H1 (cell line): ENCODE measurements at regions not wholly inside any gene's neighbourhood (a gene's known extent, or its start where the extent isn't known, plus 50 kb on each side); places are given as distances from the start of the nearest gene placed in this dataset.

ENCODE experiments used
- CTCF ChIA-PET: fragments of 300-600 bp; sonication (Branson Sonifier 250); formaldehyde crosslinking; loops from one replicate; lab custom pipeline; 2021; ENCODE audit not compliant: partially characterized antibody; lab: Charles Lee
- POLR2A ChIA-PET: fragments of 300-600 bp; sonication (Branson Sonifier 250); formaldehyde crosslinking; loops from one replicate; lab custom pipeline; 2021; ENCODE audit warnings: inconsistent platforms; ENCODE audit not compliant: partially characterized antibody; lab: Charles Lee
- DNase-seq, 2 experiments: peaks; one replicate each; pipeline versions ENCODE4 v3.0.0 to v3.0.0-alpha.2; 2010 to 2022; ENCODE audit warnings: low spot score in 2 of 2, low read depth in 1 of 2, mixed read lengths in 1 of 2
- FAIRE-seq: peaks from 2 replicates; lab custom pipeline; 2011; peaks lifted over from hg19 to GRCh38; lab: Jason Lieb, UNC
- H2AFZ ChIP-seq: 2 replicates; pipeline ENCODE4 v1.8.1; 2012; ENCODE audit warnings: low read length, inconsistent platforms
- H2AK5ac ChIP-seq: 2 replicates; pipeline ENCODE4 v1.6.1; 2013; ENCODE audit warnings: low read depth, low read length
- H2BK120ac ChIP-seq: replicated peaks from 2 replicates; pipeline ENCODE3; 2013; ENCODE audit warnings: low read depth, low read length, inconsistent platforms
- H2BK12ac ChIP-seq: 2 replicates; pipeline ENCODE4 v1.6.1; 2013; ENCODE audit warnings: low read depth, low read length
- H2BK15ac ChIP-seq: 2 replicates; pipeline ENCODE4 v1.6.1; 2013; ENCODE audit warnings: low read length
- H2BK20ac ChIP-seq: 2 replicates; pipeline ENCODE4 v1.6.1; 2013; ENCODE audit warnings: low read length
- H2BK5ac ChIP-seq: 2 replicates; pipeline ENCODE4 v1.6.1; 2013; ENCODE audit warnings: low read depth, low read length
- H3K14ac ChIP-seq: 2 replicates; pipeline ENCODE4 v1.6.1; 2013; ENCODE audit warnings: inconsistent platforms; ENCODE audit not compliant: insufficient read length
- H3K18ac ChIP-seq: 2 replicates; pipeline ENCODE4 v1.6.1; 2013; ENCODE audit warnings: low read length; ENCODE audit errors: extremely low read depth
- H3K23ac ChIP-seq: 2 replicates; pipeline ENCODE4 v1.6.1; 2013; ENCODE audit warnings: inconsistent platforms; ENCODE audit not compliant: insufficient read length
- H3K23me2 ChIP-seq: 2 replicates; pipeline ENCODE4 v1.6.1; 2013; ENCODE audit warnings: low read depth, low read length
- H3K27ac ChIP-seq: 2 replicates; pipeline ENCODE4 v1.6.1; 2011; ENCODE audit warnings: low read depth, low read length, inconsistent platforms
- H3K27me3 ChIP-seq, 4 experiments: replicated peaks in 1 of 4; 1 replicate in 1 of 4; 2 replicates in 3 of 4; pipeline versions ENCODE4 v1.6.1 to v1.8.1; 2011 to 2013; ENCODE audit warnings: low read length in 3 of 4, mild to moderate bottlenecking in 3 of 4, inconsistent platforms in 2 of 4, mixed read lengths in 2 of 4, moderate library complexity in 1 of 4; ENCODE audit not compliant: control insufficient read depth in 3 of 4, insufficient read depth in 3 of 4; ENCODE audit errors: extremely low read depth in 1 of 4
- H3K36me3 ChIP-seq, 4 experiments: 2 replicates each; pipeline versions ENCODE4 v1.6.1 to v1.8.1; 2011 to 2013; ENCODE audit warnings: mild to moderate bottlenecking in 4 of 4, low read length in 3 of 4, moderate library complexity in 2 of 4, control low read depth in 1 of 4, inconsistent platforms in 1 of 4; ENCODE audit not compliant: insufficient read depth in 4 of 4, control insufficient read depth in 2 of 4
- H3K4ac ChIP-seq: replicated peaks from 2 replicates; pipeline ENCODE3; 2013; ENCODE audit warnings: low read length, low read depth, mixed read lengths, inconsistent platforms; ENCODE audit not compliant: insufficient read length
- H3K4me1 ChIP-seq, 4 experiments: replicated peaks in 1 of 4; 1 replicate in 1 of 4; 2 replicates in 3 of 4; pipeline versions ENCODE4 v1.6.1 to v1.8.1; 2011 to 2013; ENCODE audit warnings: low read length in 3 of 4, inconsistent platforms in 2 of 4, mixed read lengths in 1 of 4; ENCODE audit not compliant: insufficient read depth in 4 of 4, control insufficient read depth in 3 of 4
- H3K4me2 ChIP-seq, 2 experiments: 2 replicates each; pipeline versions ENCODE4 v1.6.1 to v1.8.1; 2011 to 2013; ENCODE audit warnings: low read depth in 2 of 2, low read length in 2 of 2, control low read depth in 1 of 2, inconsistent platforms in 1 of 2, mild to moderate bottlenecking in 1 of 2; ENCODE audit not compliant: insufficient read depth in 1 of 2
- H3K4me3 ChIP-seq, 4 experiments: fragments of 200-600, 300-600 bp in 1 of 4; sonication (generic), shearing (Covaris generic), sonication (Bioruptor Twin) in 1 of 4; 2 replicates each; pipeline versions ENCODE4 v1.5.1 to v1.8.1; 2011 to 2016; ENCODE audit warnings: low read length in 4 of 4, low read depth in 3 of 4, control low read depth in 2 of 4, inconsistent platforms in 2 of 4, mild to moderate bottlenecking in 2 of 4, mixed read lengths in 1 of 4, moderate library complexity in 1 of 4; ENCODE audit not compliant: insufficient read depth in 2 of 4; ENCODE audit errors: extremely low read depth in 1 of 4
- H3K56ac ChIP-seq: replicated peaks from 2 replicates; pipeline ENCODE3; 2013; ENCODE audit warnings: low read depth, mild to moderate bottlenecking, mixed read lengths, low read length, inconsistent platforms; ENCODE audit not compliant: insufficient read length
- H3K79me1 ChIP-seq: 2 replicates; pipeline ENCODE4 v1.6.1; 2013; ENCODE audit warnings: low read depth, low read length, control low read depth
- H3K79me2 ChIP-seq, 2 experiments: 2 replicates each; pipeline versions ENCODE4 v1.6.1 to v1.8.1; 2012 to 2013; ENCODE audit warnings: low read length in 2 of 2, mild to moderate bottlenecking in 2 of 2, inconsistent platforms in 1 of 2; ENCODE audit not compliant: insufficient read depth in 2 of 2, control insufficient read depth in 1 of 2
- H3K9ac ChIP-seq, 4 experiments: replicated peaks in 1 of 4; 1 replicate in 1 of 4; 2 replicates in 3 of 4; pipeline versions ENCODE4 v1.6.1 to v1.8.1; 2011 to 2013; ENCODE audit warnings: low read depth in 3 of 4, low read length in 3 of 4, control low read depth in 2 of 4, mild to moderate bottlenecking in 2 of 4, moderate library complexity in 2 of 4, inconsistent platforms in 1 of 4; ENCODE audit errors: extremely low read depth in 1 of 4
- H3K9me3 ChIP-seq, 2 experiments: 2 replicates each; pipeline versions ENCODE4 v1.6.1 to v1.8.1; 2012 to 2013; ENCODE audit warnings: mild to moderate bottlenecking in 2 of 2, moderate library complexity in 2 of 2, control low read depth in 1 of 2, inconsistent platforms in 1 of 2, low read depth in 1 of 2, low read length in 1 of 2, mixed read lengths in 1 of 2; ENCODE audit not compliant: insufficient read depth in 2 of 2
- H4K20me1 ChIP-seq, 2 experiments: replicated peaks in 1 of 2; 2 replicates each; pipeline versions ENCODE3 to v1.8.1; 2011 to 2013; ENCODE audit warnings: inconsistent platforms in 2 of 2, low read length in 2 of 2, mild to moderate bottlenecking in 1 of 2; ENCODE audit not compliant: insufficient read depth in 2 of 2, control insufficient read depth in 1 of 2
- H4K5ac ChIP-seq: 2 replicates; pipeline ENCODE4 v1.6.1; 2013; ENCODE audit warnings: low read length, low read depth, mixed read lengths, inconsistent platforms; ENCODE audit not compliant: insufficient read length
- H4K8ac ChIP-seq: 2 replicates; pipeline ENCODE4 v1.8.0; 2013; ENCODE audit warnings: mild to moderate bottlenecking, moderate library complexity, low read length, inconsistent platforms; ENCODE audit not compliant: insufficient read depth; ENCODE audit errors: extremely low read depth
- H4K91ac ChIP-seq: replicated peaks from 2 replicates; pipeline ENCODE3; 2013; ENCODE audit warnings: low read length, mixed read lengths, inconsistent platforms; ENCODE audit not compliant: insufficient read length
- BACH1 ChIP-seq: IDR thresholded peaks from 2 replicates; pipeline ENCODE4 v1.6.1; 2012; ENCODE audit warnings: low read length, improper control_type of control experiment
- BCL11A ChIP-seq, 2 experiments: IDR thresholded peaks; one replicate each; pipeline ENCODE4 v1.6.1; 2011; ENCODE audit warnings: low read depth in 2 of 2, low read length in 2 of 2, mild to moderate bottlenecking in 2 of 2
- CTBP2 ChIP-seq: IDR thresholded peaks from 2 replicates; pipeline ENCODE4 v1.7.0; 2011; ENCODE audit warnings: borderline replicate concordance, mild to moderate bottlenecking, moderate library complexity, mixed read lengths, low read length; ENCODE audit not compliant: insufficient read depth, insufficient read length
- EGR1 ChIP-seq: IDR thresholded peaks from 2 replicates; pipeline ENCODE4 v1.6.1; 2011; ENCODE audit warnings: low read depth, low read length, borderline replicate concordance
- GABPA ChIP-seq: IDR thresholded peaks from 2 replicates; pipeline ENCODE4 v1.6.1; 2011; ENCODE audit warnings: mild to moderate bottlenecking, low read length, moderate library complexity, borderline replicate concordance; ENCODE audit not compliant: insufficient read depth
- KDM1A ChIP-seq: fragments of 200-600, 300-600 bp; sonication (generic); IDR thresholded peaks from 2 replicates; pipeline ENCODE4 v1.7.1; 2016; ENCODE audit warnings: mild to moderate bottlenecking, low read length, borderline replicate concordance
- RBBP5 ChIP-seq: IDR thresholded peaks from 2 replicates; pipeline ENCODE4 v1.7.1; 2012; ENCODE audit warnings: low read depth, mild to moderate bottlenecking, inconsistent platforms, low read length, moderate library complexity, borderline replicate concordance
- RNF2 ChIP-seq: fragments of 200-900, 300-1000 bp; sonication (generic); IDR thresholded peaks from 2 replicates; pipeline ENCODE4 v1.7.1; 2016; ENCODE audit warnings: borderline replicate concordance, low read depth, mild to moderate bottlenecking, antibody characterized with exemption, low read length; ENCODE audit not compliant: poor library complexity, severe bottlenecking; ENCODE audit errors: missing control alignments
- SIN3A ChIP-seq, 2 experiments: IDR thresholded peaks in 1 of 2; conservative IDR thresholded peaks in 1 of 2; 2 replicates each; pipeline ENCODE4 v1.6.1; 2011 to 2012; ENCODE audit warnings: low read length in 2 of 2, improper control_type of control experiment in 1 of 2, low read depth in 1 of 2, mild to moderate bottlenecking in 1 of 2
- SRF ChIP-seq: IDR thresholded peaks from 2 replicates; pipeline ENCODE4 v1.6.1; 2011; ENCODE audit warnings: mild to moderate bottlenecking, low read depth, low read length, moderate library complexity
- TAF1 ChIP-seq: IDR thresholded peaks from 2 replicates; pipeline ENCODE4 v1.6.1; 2011; ENCODE audit warnings: mild to moderate bottlenecking, low read depth, low read length
- TAF7 ChIP-seq: optimal IDR thresholded peaks from 2 replicates; pipeline ENCODE3; 2011; ENCODE audit warnings: low read depth, mild to moderate bottlenecking, inconsistent platforms, low read length, moderate library complexity, borderline replicate concordance
- TEAD4 ChIP-seq: IDR thresholded peaks from 2 replicates; pipeline ENCODE4 v1.6.1; 2012; ENCODE audit warnings: low read depth, low read length, inconsistent platforms, mixed read lengths
- WGBS, 2 experiments: shearing (Covaris generic) in 1 of 2; methylation state at CpG; one replicate each; pipeline versions ENCODE4 v1.1.6 to v1.1.7; 2013 to 2015; ENCODE audit warnings: low lambda C conversion rate in 2 of 2, mixed read lengths in 2 of 2, inconsistent platforms in 1 of 2, low coverage in 1 of 2, missing lambda C conversion rate in 1 of 2; ENCODE audit not compliant: insufficient replicate concordance in 2 of 2, insufficient coverage in 1 of 2, insufficient read length in 1 of 2; ENCODE audit errors: extremely low coverage in 1 of 2, missing lambda C conversion rate in 1 of 2; 5-methylcytosine and 5-hydroxymethylcytosine counted together

- H2BK120ac ChIP-seq = no peak overlapping the region
- H3K79me2 ChIP-seq = no peaks in the 10 kb centered on the region
- WGBS, 2 experiments = 82% methylated on average over 3 of the region's 3 CpGs; no CpG with 5 or more reads in 1 of the 2 experiments
- no peak overlapping the region for H3K4me2 ChIP-seq
- no peaks in the 10 kb centered on the region for H3K4me1 ChIP-seq
- H3K79me1 ChIP-seq = no peaks in the 10 kb centered on the region
- H3K14ac ChIP-seq = no peak overlapping the region
- POLR2A ChIA-PET = no interaction called here
- peaks cover 0 to 1% (median 0%) of the 10 kb centered on the region in 4 experiments; a peak in 1 of 7 replicates for H3K27me3 ChIP-seq
- no peaks in the 10 kb centered on the region for H3K9me3 ChIP-seq
- H3K18ac ChIP-seq = no peak overlapping the region
- no peaks in the 10 kb centered on the region for H3K36me3 ChIP-seq
- no peak overlapping the region for H3K27ac ChIP-seq
- no peaks in the 10 kb centered on the region for H3K23me2 ChIP-seq
- H4K20me1 ChIP-seq = no peaks in the 10 kb centered on the region
- no peak for FAIRE-seq
- no peak overlapping the region for H2BK5ac ChIP-seq
- H3K23ac ChIP-seq = no peak overlapping the region
- no peak overlapping the region for H2AK5ac ChIP-seq
- H2BK15ac ChIP-seq = no peak overlapping the region
- H3K4ac ChIP-seq = no peak overlapping the region
- no peak overlapping the region for H2AFZ ChIP-seq
- no peak overlapping the region for H2BK12ac ChIP-seq
- H4K5ac ChIP-seq = no peak overlapping the region
- no peak overlapping the region for H3K9ac ChIP-seq
- H3K4me3 ChIP-seq = no peak overlapping the region
- CTCF ChIA-PET = no interaction called here
- no peak overlapping the region for H2BK20ac ChIP-seq
- H4K91ac ChIP-seq = no peak overlapping the region
- no peak overlapping the region for H4K8ac ChIP-seq
- no peak overlapping the region for H3K56ac ChIP-seq
- TF ChIP-seq BCL11A (IDR thresholded peaks at IDR 0.05; ENCODE audit: low read depth in 2 of 2, low read length in 2 of 2) = no peak
- TF ChIP-seq SIN3A (conservative IDR thresholded peaks at IDR 0.05 in 1 of 2, IDR thresholded peaks at IDR 0.05 in 1 of 2; ENCODE audit: low read depth in 1 of 2, low read length in 2 of 2) = no peak
- no peak for TF ChIP-seq KDM1A
- no peak for TF ChIP-seq TAF1
- TF ChIP-seq EGR1 = no peak
- TF ChIP-seq CTBP2 = no peak
- TF ChIP-seq GABPA = no peak
- no peak for TF ChIP-seq SRF
- no peak for TF ChIP-seq RBBP5
- TF ChIP-seq RNF2 = no peak
- TF ChIP-seq BACH1 = no peak
- TF ChIP-seq TAF7 = no peak
- no peak for TF ChIP-seq TEAD4
- TF ChIP-seq, all 59 proteins: peak for 0
- no peak for DNase-seq
Measured at GRCh38 chr5:165079389-165079788, 1574.0 kb downstream of the MAT2B start.
